Body of pancreas (tissue), 4 donors: ENCODE measurements at regions not wholly inside any gene's neighbourhood (a gene's known extent, or its start where the extent isn't known, plus 50 kb on each side); places are given as distances from the start of the nearest gene placed in this dataset.
A peak's percentile ranks its signal among the peaks of the same experiment; 100 is the strongest.

Experiments
- ATAC-seq: fragments of 150-250 bp; one replicate; pipeline ENCODE4 v1.9.1; 2016
- DNase-seq, 4 donors: peaks; one replicate each; pipeline ENCODE4 v3.0.0-alpha.2; 2019
- H3K27ac ChIP-seq, 4 donors: fragments of 200-600 bp; sonication (generic); 1 replicate in 3 of 4; 2 replicates in 1 of 4; pipeline versions ENCODE4 v1.5.1 to v1.6.1; 2016 to 2019; ENCODE audit warnings: mild to moderate bottlenecking in 1 of 4, mixed read lengths in 1 of 4, moderate library complexity in 1 of 4
- H3K27me3 ChIP-seq, 2 donors: fragments of 200-600 bp; sonication (generic); one replicate each; pipeline ENCODE4 v1.6.0; 2016; ENCODE audit warnings: mild to moderate bottlenecking in 1 of 2
- H3K36me3 ChIP-seq, 2 donors: fragments of 200-600 bp; sonication (generic); replicated peaks in 1 of 2; 2 replicates each; pipeline ENCODE4 v1.5.1; 2016; ENCODE audit warnings: low read depth in 2 of 2; ENCODE audit not compliant: insufficient read depth in 1 of 2
- H3K4me1 ChIP-seq: fragments of 200-600 bp; sonication (generic); one replicate; pipeline ENCODE4 v1.6.0; 2016
- H3K4me3 ChIP-seq, 2 donors: fragments of 200-600 bp; sonication (generic); 1 replicate in 1 of 2; 2 replicates in 1 of 2; pipeline ENCODE4 v1.5.1; 2016 to 2019
- H3K9me3 ChIP-seq, 3 donors: fragments of 200-600 bp; sonication (generic); 1 replicate in 2 of 3; 2 replicates in 1 of 3; pipeline ENCODE4 v1.5.1; 2016
- POLR2A ChIP-seq, 3 donors: fragments of 450-650 bp; IDR thresholded peaks; one replicate each; pipeline ENCODE4 v1.6.1; 2016; ENCODE audit warnings: antibody characterized with exemption in 3 of 3, mild to moderate bottlenecking in 2 of 3
- WGBS, 2 donors: methylation state at CpG; one replicate each; pipeline ENCODE4 v1.1.5; 2017; 5-methylcytosine and 5-hydroxymethylcytosine counted together
- intact Hi-C: fragments of 100-400 bp; cut with DNase I; formaldehyde crosslinking; loops from one replicate; pipeline ENCODE4 v1.15.1; 2023
- TF ChIP-seq, protein P1 (sequence below), 7 experiments: fragments of 450-650 bp in 4 of 7; fragments of 200-600 bp in 3 of 7; sonication (generic) in 3 of 7; IDR thresholded peaks; one replicate each; pipeline ENCODE4 v1.5.1; 2016 to 2019; ENCODE audit warnings: antibody characterized with exemption in 7 of 7

DNA sequence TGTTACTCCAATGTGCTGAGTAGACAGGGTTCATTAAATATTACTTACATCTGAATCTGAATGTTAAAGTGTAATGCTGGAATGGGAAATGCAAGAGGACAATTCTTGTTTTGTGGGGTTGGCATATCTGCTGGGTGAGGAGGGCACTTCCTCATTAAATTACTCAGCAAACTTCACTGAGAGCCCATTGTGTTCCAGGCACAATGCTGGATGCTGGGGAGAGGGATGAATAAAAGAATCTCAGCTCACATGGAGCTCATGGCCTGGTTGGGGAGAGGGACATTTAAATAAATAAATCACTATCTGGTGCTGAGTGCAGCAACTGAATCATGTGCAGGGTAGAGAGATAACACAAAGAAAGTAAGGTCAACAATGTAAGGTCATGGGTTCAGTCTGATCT, 199.2 kb upstream of the CFAP20DC start:
- H3K4me3 ChIP-seq = no peak overlapping the region
- intact Hi-C loops = no loop called here
- peaks cover 8% of the 10 kb centered on the region for H3K4me1 ChIP-seq
- ATAC-seq = no peak
- H3K9me3 ChIP-seq = no peaks in the 10 kb centered on the region
- H3K36me3 ChIP-seq = no peaks in the 10 kb centered on the region
- H3K27ac ChIP-seq = no peak overlapping the region
- TF ChIP-seq POLR2A (IDR thresholded peaks at IDR 0.05) = no peak
- TF ChIP-seq, protein P1, sequence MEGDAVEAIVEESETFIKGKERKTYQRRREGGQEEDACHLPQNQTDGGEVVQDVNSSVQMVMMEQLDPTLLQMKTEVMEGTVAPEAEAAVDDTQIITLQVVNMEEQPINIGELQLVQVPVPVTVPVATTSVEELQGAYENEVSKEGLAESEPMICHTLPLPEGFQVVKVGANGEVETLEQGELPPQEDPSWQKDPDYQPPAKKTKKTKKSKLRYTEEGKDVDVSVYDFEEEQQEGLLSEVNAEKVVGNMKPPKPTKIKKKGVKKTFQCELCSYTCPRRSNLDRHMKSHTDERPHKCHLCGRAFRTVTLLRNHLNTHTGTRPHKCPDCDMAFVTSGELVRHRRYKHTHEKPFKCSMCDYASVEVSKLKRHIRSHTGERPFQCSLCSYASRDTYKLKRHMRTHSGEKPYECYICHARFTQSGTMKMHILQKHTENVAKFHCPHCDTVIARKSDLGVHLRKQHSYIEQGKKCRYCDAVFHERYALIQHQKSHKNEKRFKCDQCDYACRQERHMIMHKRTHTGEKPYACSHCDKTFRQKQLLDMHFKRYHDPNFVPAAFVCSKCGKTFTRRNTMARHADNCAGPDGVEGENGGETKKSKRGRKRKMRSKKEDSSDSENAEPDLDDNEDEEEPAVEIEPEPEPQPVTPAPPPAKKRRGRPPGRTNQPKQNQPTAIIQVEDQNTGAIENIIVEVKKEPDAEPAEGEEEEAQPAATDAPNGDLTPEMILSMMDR (IDR thresholded peaks at IDR 0.05) = no peak
- no peak for DNase-seq
- no peaks in the 10 kb centered on the region for H3K27me3 ChIP-seq

DNA sequence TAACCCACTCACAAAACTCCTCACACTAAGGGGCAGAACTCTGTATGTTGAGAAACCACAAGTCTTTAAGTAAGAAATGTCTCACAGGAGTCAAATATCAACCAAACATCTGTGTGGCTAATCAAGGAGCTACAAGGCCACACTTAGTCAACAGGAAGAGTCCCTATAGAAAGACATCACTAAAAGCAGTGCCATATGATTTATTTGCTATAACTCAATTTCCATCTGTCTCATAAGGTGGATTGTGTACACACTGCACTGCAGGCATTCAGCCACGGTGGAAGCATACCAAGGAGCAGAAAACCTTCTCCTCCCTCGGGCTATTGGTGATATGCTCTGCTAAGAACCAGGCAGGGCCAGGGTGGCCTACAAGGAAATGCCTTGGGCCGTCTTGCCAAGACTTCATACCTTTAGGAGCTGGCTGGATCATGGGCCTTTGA, 197.6 kb upstream of the CFAP20DC start:
- Histone ChIP-seq H3K27ac (no peak overlapping the region), H3K27me3 (no peaks in the 10 kb centered on the region), H3K36me3 (no peaks in the 10 kb centered on the region), H3K4me3 (no peak overlapping the region), H3K4me1 (peaks cover 8% of the 10 kb centered on the region), H3K9me3 (no peaks in the 10 kb centered on the region)
- whole genome bisulfite sequencing, 2 donors = 66 to 90% methylated on average over 2 to 3 of the region's 3 CpGs
- no peak for ATAC-seq
- DNase-seq = no peak
- no peak for TF ChIP-seq POLR2A (IDR thresholded peaks at IDR 0.05)
- TF ChIP-seq, protein P1 (IDR thresholded peaks at IDR 0.05) = no peak
- intact Hi-C loops = no loop called here

DNA sequence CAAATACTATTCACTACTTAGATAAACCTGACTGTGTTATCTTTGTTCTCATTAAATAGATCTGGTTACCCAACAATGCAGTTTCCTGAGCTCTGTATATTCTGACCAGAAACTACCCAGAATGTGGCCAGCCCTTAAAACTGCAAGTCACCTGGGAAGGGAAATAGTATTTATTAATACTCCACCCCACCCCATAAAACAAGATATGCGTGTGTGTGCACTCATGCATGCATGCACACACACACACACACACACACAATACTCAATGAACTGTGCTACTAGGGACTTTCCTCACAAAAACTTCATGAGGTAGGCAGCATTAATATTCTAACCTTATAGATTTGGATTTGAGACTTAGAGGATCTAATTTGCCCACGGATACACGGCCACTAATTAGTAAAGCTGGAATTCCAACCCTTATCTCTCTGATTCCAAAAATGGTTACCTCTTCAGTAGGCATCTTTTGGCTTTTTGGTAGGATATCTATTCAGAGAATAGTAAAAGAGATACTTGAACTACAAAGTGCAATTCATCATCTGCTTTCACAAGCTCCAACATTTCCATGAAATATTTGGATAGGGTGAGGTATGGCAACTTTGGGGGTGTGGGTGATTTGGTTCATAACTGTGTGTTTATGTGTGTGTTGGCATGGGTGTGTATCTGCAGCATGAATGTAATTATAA, 197.0 kb upstream of the CFAP20DC start:
- no peak overlapping the region for H3K27ac ChIP-seq
- no peak for DNase-seq
- intact Hi-C loops = no loop called here
- no peaks in the 10 kb centered on the region for H3K27me3 ChIP-seq
- 84 to 89% methylated on average over 3 of the region's 3 CpGs for WGBS, 2 donors
- no peaks in the 10 kb centered on the region for H3K36me3 ChIP-seq
- ATAC-seq = no peak
- peaks cover 8% of the 10 kb centered on the region for H3K4me1 ChIP-seq
- no peak for TF ChIP-seq POLR2A (IDR thresholded peaks at IDR 0.05)
- TF ChIP-seq, protein P1 (IDR thresholded peaks at IDR 0.05) = no peak
- no peak overlapping the region for H3K4me3 ChIP-seq
- H3K9me3 ChIP-seq = no peaks in the 10 kb centered on the region

DNA sequence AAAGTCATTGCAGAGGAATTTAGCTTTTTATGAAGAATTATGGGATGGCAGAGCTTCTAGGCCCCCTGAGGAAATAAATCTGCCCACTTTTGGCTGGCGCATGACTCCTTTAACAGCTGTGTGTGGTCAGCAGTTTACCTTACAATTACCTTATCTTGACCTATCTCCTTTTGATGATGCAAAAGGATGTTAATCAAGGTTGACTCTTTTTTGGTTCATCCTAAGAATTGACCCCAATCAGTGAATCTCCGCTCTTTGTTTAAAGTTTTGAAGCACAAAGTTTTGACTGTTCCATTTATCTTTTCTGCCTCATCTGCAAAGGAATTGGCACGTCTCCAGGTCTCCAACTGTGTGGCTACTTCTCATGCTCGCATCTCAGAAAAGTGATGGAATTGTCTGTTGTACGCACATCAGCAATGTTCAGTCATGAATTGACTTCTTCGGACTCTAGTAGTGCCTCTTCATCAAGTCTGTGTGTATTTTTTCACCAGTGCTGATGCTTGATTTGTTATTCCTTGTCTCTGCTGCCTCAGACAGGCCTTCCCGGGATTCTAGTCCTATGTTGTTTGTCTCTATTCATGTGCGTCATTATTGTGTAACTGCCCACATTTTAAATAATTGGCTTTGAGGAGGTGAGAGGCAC, 196.2 kb upstream of the CFAP20DC start:
- intact Hi-C loops = no loop called here
- TF ChIP-seq, protein P1 (IDR thresholded peaks at IDR 0.05) = no peak
- TF ChIP-seq POLR2A (IDR thresholded peaks at IDR 0.05) = no peak
- H3K27ac ChIP-seq = peak overlapping the region in 2 of 4 donors; percentile 7 to 36
- no peaks in the 10 kb centered on the region for H3K9me3 ChIP-seq
- no peaks in the 10 kb centered on the region for H3K36me3 ChIP-seq
- DNase-seq = no peak
- no peaks in the 10 kb centered on the region for H3K27me3 ChIP-seq
- ATAC-seq = no peak
- WGBS, 2 donors = 69 to 71% methylated on average over 8 of the region's 8 CpGs
- H3K4me3 ChIP-seq = no peak overlapping the region
- peaks cover 8% of the 10 kb centered on the region for H3K4me1 ChIP-seq
